ENCODE measurements at regions not wholly inside any gene's neighbourhood (a gene's known extent, or its start where the extent isn't known, plus 50 kb on each side); places are given as distances from the start of the nearest gene placed in this dataset.
"Not testable (repeated sequence)": the region's sequence is repeated elsewhere in the genome, so short reads cannot be mapped to it uniquely, and the experiment has no call there.

DNA sequence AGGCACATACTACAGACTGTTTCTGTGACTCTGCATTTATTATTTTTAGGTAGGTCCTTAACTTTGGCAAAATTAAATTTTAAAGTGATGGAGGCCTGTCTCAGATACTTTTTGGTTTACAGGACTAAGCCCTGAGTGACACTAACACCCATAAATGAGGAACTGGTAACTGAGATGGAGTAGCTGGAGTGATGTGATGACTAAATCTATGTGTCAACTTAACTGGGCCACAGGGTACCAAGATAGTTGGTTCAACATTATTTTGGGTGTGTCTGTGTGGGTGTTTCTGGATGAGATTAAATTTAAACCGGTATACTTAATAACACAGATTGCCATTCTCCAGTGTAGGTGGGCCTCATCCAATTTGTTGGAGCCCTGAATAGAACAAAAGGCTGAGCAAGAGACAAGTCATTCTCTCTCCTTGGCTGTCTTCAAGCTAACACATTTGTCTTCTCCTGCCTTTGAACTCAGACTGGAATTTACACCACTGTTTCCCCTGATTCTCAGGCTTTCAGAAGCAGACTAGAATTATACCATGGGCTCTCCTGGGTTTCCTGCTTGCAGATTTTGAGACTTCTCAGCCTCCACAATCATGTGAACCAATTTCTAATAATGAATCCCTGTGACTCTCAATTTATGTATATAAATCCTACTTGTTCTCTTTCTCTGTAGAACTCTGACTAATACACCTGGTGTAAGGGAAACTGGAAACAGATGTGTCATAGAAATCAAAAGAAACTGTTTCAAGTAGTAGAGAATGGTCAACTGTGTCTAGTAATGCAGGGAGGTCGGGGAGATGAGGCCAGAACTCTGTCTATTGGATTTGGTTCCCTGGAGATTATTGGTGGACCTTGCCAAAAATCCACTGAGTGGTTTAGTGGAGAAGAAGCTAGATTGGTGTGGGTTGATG lies 579.2 kb downstream of the EPM2A start:
- no peak overlapping the region for H3K4me3 Mint-ChIP-seq
- peaks cover 7 to 10% of the 10 kb centered on the region in 2 donors for H3K9me3 Mint-ChIP-seq
- peaks cover 2 to 6% of the 10 kb centered on the region in 2 donors for H3K36me3 Mint-ChIP-seq (ENCODE audit: insufficient read depth in 2 of 2)
- no peak for ATAC-seq (replicated peaks in 1 of 2)
- H3K4me1 Mint-ChIP-seq (ENCODE audit: low read depth), result no peaks in the 10 kb centered on the region
- no peak overlapping the region for H3K27ac Mint-ChIP-seq
- DNase-seq, result no peak
- no peaks in the 10 kb centered on the region for H3K27me3 Mint-ChIP-seq (ENCODE audit: low read depth)

DNA sequence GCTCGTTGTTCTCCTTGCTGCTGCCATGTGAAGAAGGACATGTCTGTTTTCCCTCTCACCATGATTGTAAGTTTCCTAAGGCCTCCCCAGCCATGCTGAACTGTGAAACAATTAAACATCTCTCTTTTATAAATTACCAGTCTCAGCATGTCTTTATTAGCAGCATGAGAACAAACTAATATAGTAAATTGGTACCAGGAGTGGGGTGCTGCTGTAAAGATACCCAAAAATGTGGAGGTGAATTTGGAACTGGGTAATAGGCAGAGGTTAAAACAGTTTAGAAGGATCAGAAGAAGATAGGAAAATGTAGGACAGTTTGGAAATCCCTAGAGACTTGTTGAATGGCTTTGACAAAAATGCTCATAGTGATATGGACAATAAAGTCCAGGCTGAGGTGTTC lies 576.7 kb downstream of the EPM2A start:
- not testable (repeated sequence) for H3K27ac Mint-ChIP-seq; H3K36me3 Mint-ChIP-seq (ENCODE audit: insufficient read depth in 2 of 2); H3K27me3 Mint-ChIP-seq (ENCODE audit: low read depth); H3K4me3 Mint-ChIP-seq; H3K4me1 Mint-ChIP-seq (ENCODE audit: low read depth); DNase-seq; ATAC-seq (replicated peaks in 1 of 2)
- peaks cover 7 to 10% of the 10 kb centered on the region in 2 donors for H3K9me3 Mint-ChIP-seq

DNA sequence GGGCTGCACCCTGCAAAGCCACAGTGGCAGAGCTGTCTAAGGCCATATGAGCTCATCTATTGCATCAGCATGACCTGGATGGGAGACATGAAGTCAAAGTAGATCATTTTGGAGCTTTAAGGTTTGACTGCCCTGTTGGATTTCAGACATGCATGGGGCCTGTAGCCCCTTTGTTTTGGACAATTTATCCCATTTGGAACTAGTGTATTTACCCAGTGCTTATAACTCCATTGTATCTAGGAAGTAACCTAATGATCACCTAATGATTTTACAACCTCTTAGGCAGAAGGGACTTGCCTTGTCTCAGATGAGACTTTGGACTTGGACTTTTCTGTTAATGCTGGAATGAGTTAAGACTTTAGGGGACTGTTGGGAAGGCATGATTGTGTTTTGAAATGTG lies 575.4 kb downstream of the EPM2A start:
- no peak overlapping the region for H3K4me3 Mint-ChIP-seq
- peaks cover 7 to 10% of the 10 kb centered on the region in 2 donors for H3K9me3 Mint-ChIP-seq
- H3K27ac Mint-ChIP-seq, result no peak overlapping the region
- ATAC-seq (replicated peaks in 1 of 2) (no peak), DNase-seq (no peak)
- H3K36me3 Mint-ChIP-seq (ENCODE audit: insufficient read depth in 2 of 2), result peaks cover 2 to 6% of the 10 kb centered on the region in 2 donors
- no peaks in the 10 kb centered on the region for H3K27me3 Mint-ChIP-seq (ENCODE audit: low read depth)
- H3K4me1 Mint-ChIP-seq (ENCODE audit: low read depth), result no peaks in the 10 kb centered on the region

- Mint-ChIP-seq H3K4me1 (ENCODE audit: low read depth) (no peaks in the 10 kb centered on the region), H3K4me3 (no peak overlapping the region), H3K27me3 (ENCODE audit: low read depth) (no peaks in the 10 kb centered on the region), H3K27ac (no peak overlapping the region), H3K36me3 (ENCODE audit: insufficient read depth in 2 of 2) (peaks cover 2 to 6% of the 10 kb centered on the region in 2 donors), H3K9me3 (peaks cover 6 to 7% of the 10 kb centered on the region in 2 donors)
- no peak for ATAC-seq (replicated peaks in 1 of 2)
- DNase-seq, result no peak
These were observed 573.8 kb downstream of the EPM2A start for GRCh38 chr6:145161501-145161900.

DNA sequence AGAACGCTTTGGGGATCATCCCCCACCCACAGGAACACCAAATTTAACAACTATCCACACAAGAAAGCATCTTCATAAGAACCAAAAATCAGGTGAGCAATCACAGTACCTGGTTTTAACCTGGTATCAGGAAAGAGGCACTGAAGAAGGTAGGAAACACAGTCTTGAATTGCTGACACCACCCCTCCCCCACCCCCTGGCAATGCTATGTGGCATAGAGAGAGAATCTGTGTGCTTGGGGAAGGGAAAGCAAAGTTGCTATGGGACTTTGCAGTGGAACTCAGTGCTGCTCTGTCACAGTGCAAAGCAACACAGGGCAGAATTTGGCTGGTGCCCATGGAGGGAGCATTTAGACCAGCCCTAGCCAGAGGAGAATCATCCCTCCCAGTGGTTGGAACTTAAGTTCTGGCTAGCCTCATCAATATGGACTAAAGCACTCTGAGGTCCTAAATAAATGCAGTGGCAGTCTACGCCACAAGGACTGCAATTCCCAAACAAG lies 565.5 kb downstream of the EPM2A start:
- Mint-ChIP-seq H3K27me3 (ENCODE audit: low read depth) (peaks cover 13% of the 10 kb centered on the region), H3K4me1 (ENCODE audit: low read depth) (no peaks in the 10 kb centered on the region), H3K9me3 (no peaks in the 10 kb centered on the region), H3K27ac (no peak overlapping the region), H3K4me3 (no peak overlapping the region), H3K36me3 (ENCODE audit: insufficient read depth in 2 of 2) (no peaks in the 10 kb centered on the region)
- ATAC-seq (replicated peaks in 1 of 2), result no peak
- DNase-seq, result no peak

DNA sequence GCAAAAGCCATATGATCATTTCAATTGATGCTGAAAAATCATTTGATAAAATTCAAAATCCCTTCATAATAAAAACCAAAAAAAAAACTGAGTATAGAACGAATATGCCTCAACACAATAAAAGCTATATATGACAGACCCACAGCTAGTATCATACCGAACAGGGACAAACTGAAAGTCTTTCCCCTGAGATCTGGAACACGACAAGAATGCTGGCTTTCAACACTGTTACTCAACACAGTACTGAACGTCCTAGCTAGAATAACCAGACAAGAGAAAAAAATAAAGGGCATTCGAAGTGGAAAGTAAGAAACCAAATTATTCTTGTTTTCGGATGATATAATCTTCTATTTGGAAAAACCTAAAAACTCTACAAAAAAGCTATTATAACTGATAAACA lies 559.9 kb downstream of the EPM2A start:
- Mint-ChIP-seq H3K4me1 (ENCODE audit: low read depth) (no peaks in the 10 kb centered on the region), H3K4me3 (no peak overlapping the region), H3K9me3 (peaks cover 0 to 5% of the 10 kb centered on the region in 2 donors), H3K36me3 (ENCODE audit: insufficient read depth in 2 of 2) (peaks cover 0 to 1% of the 10 kb centered on the region in 2 donors), H3K27ac (no peak overlapping the region), H3K27me3 (ENCODE audit: low read depth) (peaks cover 9% of the 10 kb centered on the region)
- DNase-seq (no peak), ATAC-seq (replicated peaks in 1 of 2) (no peak)

DNA sequence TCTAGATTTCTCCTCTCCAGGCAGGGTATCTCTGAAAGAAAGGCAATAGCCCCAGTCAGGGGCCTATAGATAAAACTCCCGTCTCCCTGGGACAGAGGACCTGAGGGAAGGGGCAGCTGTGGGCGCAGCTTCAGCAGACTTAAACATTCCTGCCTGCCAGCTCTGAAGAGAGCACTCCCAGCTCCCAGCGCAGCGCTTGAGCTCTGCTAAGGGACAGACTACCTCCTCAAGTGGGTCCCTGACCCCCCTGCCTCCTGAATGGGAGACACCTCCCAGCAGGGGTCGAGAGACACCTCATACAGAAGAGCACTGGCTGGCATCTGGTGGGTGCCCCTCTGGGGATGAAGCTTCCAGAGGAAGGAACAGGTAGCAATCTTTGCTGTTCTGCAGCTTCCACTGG lies 556.9 kb downstream of the EPM2A start:
- peaks cover 0 to 5% of the 10 kb centered on the region in 2 donors for H3K9me3 Mint-ChIP-seq

GRCh38 chr6:145187491-145188206 lies 547.7 kb downstream of the EPM2A start:
- Mint-ChIP-seq H3K27me3 (ENCODE audit: low read depth) (no peaks in the 10 kb centered on the region), H3K4me1 (ENCODE audit: low read depth) (no peaks in the 10 kb centered on the region), H3K36me3 (ENCODE audit: insufficient read depth in 2 of 2) (no peaks in the 10 kb centered on the region), H3K4me3 (no peak overlapping the region), H3K27ac (no peak overlapping the region), H3K9me3 (peaks cover 0 to 2% of the 10 kb centered on the region in 2 donors)
- DNase-seq (no peak), ATAC-seq (replicated peaks in 1 of 2) (no peak)

More for the DNA sequence above, 556.9 kb downstream of the EPM2A start:
- ATAC-seq (replicated peaks in 1 of 2) (no peak), DNase-seq (no peak)
- Mint-ChIP-seq H3K36me3 (ENCODE audit: insufficient read depth in 2 of 2) (peaks cover 0 to 1% of the 10 kb centered on the region in 2 donors), H3K4me3 (no peak overlapping the region), H3K4me1 (ENCODE audit: low read depth) (no peaks in the 10 kb centered on the region), H3K27me3 (ENCODE audit: low read depth) (no peaks in the 10 kb centered on the region), H3K27ac (no peak overlapping the region)

DNA sequence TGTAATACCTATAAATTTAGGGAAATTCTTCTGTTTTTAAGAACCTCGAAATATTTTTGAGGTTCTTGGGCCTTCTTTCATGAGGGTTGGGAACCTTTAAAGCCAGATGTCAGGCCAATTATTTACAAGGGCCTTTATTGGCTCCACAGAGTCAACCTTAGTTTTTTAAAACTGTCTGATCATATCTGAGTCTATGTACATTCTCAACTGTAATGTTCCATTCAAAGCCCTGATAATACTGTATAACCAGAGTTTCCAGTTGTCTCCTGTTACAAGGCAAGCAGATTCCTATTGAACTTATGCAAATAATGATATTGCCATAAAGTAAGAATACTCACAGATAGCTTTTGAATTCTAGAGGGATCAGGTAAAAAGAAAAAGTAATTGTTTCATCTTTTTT lies 545.5 kb downstream of the EPM2A start:
- Mint-ChIP-seq H3K4me3 (no peak overlapping the region), H3K36me3 (ENCODE audit: insufficient read depth in 2 of 2) (no peaks in the 10 kb centered on the region), H3K4me1 (ENCODE audit: low read depth) (no peaks in the 10 kb centered on the region), H3K27me3 (ENCODE audit: low read depth) (no peaks in the 10 kb centered on the region), H3K27ac (no peak overlapping the region), H3K9me3 (no peaks in the 10 kb centered on the region)
- no peak for ATAC-seq (replicated peaks in 1 of 2)
- no peak for DNase-seq

DNA sequence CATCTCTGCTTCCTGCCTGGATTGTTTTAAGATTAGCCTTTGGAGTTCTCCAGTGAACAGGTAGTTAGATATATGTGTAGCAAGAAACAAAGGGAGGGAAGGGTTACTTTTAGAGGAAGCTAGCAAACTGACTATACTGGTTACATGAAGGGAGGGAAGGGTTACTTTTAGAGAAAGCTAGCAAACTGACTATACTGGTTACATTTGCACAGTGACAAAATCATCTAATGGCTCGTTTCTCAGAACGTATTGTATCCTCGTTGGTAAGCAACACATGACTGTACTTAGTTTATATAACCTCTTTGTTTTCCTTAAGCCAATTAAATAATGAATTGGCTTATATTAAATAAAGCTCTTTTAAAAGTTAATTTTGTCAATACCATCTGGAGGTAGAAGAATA lies 540.9 kb downstream of the EPM2A start:
- Mint-ChIP-seq H3K4me1 (ENCODE audit: low read depth) (no peaks in the 10 kb centered on the region), H3K4me3 (no peak overlapping the region), H3K36me3 (ENCODE audit: insufficient read depth in 2 of 2) (no peaks in the 10 kb centered on the region)

GRCh38 chr6:145199961-145200360 lies 535.4 kb downstream of the EPM2A start:
- ATAC-seq (replicated peaks in 1 of 2) (no peak), DNase-seq (no peak)
- no peak overlapping the region for H3K27ac Mint-ChIP-seq
- H3K4me3 Mint-ChIP-seq, result no peak overlapping the region
- H3K9me3 Mint-ChIP-seq, result no peaks in the 10 kb centered on the region
- H3K36me3 Mint-ChIP-seq (ENCODE audit: insufficient read depth in 2 of 2), result no peaks in the 10 kb centered on the region
- H3K27me3 Mint-ChIP-seq (ENCODE audit: low read depth), result peaks cover 13% of the 10 kb centered on the region
- no peaks in the 10 kb centered on the region for H3K4me1 Mint-ChIP-seq (ENCODE audit: low read depth)

More for the DNA sequence above, 540.9 kb downstream of the EPM2A start:
- H3K9me3 Mint-ChIP-seq, result no peaks in the 10 kb centered on the region
- no peak for DNase-seq
- no peak overlapping the region for H3K27ac Mint-ChIP-seq
- no peaks in the 10 kb centered on the region for H3K27me3 Mint-ChIP-seq (ENCODE audit: low read depth)
- no peak for ATAC-seq (replicated peaks in 1 of 2)

GRCh38 chr6:145204301-145204700 lies 531.0 kb downstream of the EPM2A start:
- Mint-ChIP-seq H3K27me3 (ENCODE audit: low read depth) (peaks cover 13% of the 10 kb centered on the region), H3K4me3 (no peak overlapping the region), H3K9me3 (no peaks in the 10 kb centered on the region), H3K36me3 (ENCODE audit: insufficient read depth in 2 of 2) (no peaks in the 10 kb centered on the region), H3K4me1 (ENCODE audit: low read depth) (no peaks in the 10 kb centered on the region), H3K27ac (no peak overlapping the region)
- ATAC-seq (replicated peaks in 1 of 2), result no peak
- no peak for DNase-seq

DNA sequence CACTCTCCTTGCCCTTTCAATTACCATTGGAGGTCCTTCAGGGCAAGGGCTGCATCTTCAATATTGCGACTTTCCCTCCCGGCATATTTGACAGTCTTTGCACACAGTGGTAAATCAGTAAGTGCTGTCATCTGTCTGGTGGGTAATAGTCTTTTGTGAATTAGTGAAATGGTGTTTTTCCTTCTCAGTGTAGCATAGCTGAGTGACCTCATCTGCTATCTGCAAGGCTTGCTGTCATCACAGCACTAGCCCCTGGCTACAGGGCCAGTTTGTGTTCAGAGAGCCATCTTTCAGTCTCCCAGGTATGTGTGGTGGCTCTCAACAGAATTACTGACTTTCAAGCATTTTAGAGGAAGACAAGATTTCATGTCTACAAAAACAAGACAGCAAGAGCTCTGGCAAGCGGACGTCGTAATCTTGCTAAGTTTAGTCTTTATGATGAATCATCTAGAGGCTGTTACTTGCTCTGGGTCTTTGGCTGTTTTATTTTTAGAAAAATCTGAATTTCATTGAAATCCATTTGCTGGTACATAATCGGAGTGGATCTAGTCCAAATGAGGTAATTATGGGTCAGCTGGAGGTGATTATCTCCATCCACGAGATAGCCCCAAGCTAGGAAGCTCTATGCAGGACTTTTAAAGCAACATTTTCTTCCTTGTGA lies 528.9 kb downstream of the EPM2A start:
- Mint-ChIP-seq H3K4me3 (no peak overlapping the region), H3K9me3 (no peaks in the 10 kb centered on the region), H3K27me3 (ENCODE audit: low read depth) (peaks cover 12% of the 10 kb centered on the region), H3K4me1 (ENCODE audit: low read depth) (no peaks in the 10 kb centered on the region), H3K36me3 (ENCODE audit: insufficient read depth in 2 of 2) (no peaks in the 10 kb centered on the region), H3K27ac (no peak overlapping the region)
- DNase-seq (no peak), ATAC-seq (replicated peaks in 1 of 2) (no peak)

All from activated T-cell treated with anti-CD3 and anti-CD28 coated beads, Interleukin-2, amount 50 U/mL, for 72 hours (primary cell).